HL-60 (cell line): ENCODE measurements at regions not wholly inside any gene's neighbourhood (a gene's known extent, or its start where the extent isn't known, plus 50 kb on each side); places are given as distances from the start of the nearest gene placed in this dataset.

Experiments used
- DNase-seq, 2 experiments: peaks; one replicate each; pipeline ENCODE4 v3.0.0-alpha.2; 2010 to 2020; ENCODE audit warnings: low read depth in 1 of 2, low spot score in 1 of 2
- H3K27ac ChIP-seq: fragments of 250-450 bp; sonication (Bioruptor Pico); replicated peaks from 2 replicates; pipeline ENCODE4 v1.5.1; 2020; ENCODE audit warnings: mild to moderate bottlenecking, moderate library complexity
- H3K27me3 ChIP-seq: fragments of 250-450 bp; sonication (Bioruptor Pico); 2 replicates; pipeline ENCODE4 v1.5.1; 2021; ENCODE audit warnings: mild to moderate bottlenecking, moderate library complexity; ENCODE audit not compliant: insufficient read depth, poor library complexity, severe bottlenecking
- H3K4me3 ChIP-seq: replicated peaks from 2 replicates; pipeline ENCODE4 v1.5.1; 2011; ENCODE audit warnings: mild to moderate bottlenecking, control low read depth, low read length; ENCODE audit not compliant: insufficient read depth
- CTCF ChIP-seq: IDR thresholded peaks from one replicate; pipeline ENCODE4 v1.5.1; 2011; ENCODE audit warnings: low read length, control low read depth, inconsistent platforms; ENCODE audit not compliant: insufficient read depth
- GABPA ChIP-seq: IDR thresholded peaks from 2 replicates; pipeline ENCODE4 v1.6.1; 2012; ENCODE audit warnings: low read depth
- POLR2AphosphoS5 ChIP-seq: IDR thresholded peaks from 2 replicates; pipeline ENCODE4 v1.6.1; 2012; ENCODE audit warnings: low read depth
- SPI1 ChIP-seq: IDR thresholded peaks from 2 replicates; pipeline ENCODE4 v1.6.1; 2012; ENCODE audit warnings: low read depth, mild to moderate bottlenecking, borderline replicate concordance
- TF ChIP-seq, protein P1 (sequence below): IDR thresholded peaks from 2 replicates; pipeline ENCODE4 v1.6.1; 2012; ENCODE audit warnings: low read depth; ENCODE audit not compliant: insufficient replicate concordance

- Histone ChIP-seq H3K4me3 (no peak overlapping the region), H3K27me3 (no peaks in the 10 kb centered on the region), H3K27ac (no peak overlapping the region)
- TF ChIP-seq CTCF: no peak
- TF ChIP-seq, protein P1, sequence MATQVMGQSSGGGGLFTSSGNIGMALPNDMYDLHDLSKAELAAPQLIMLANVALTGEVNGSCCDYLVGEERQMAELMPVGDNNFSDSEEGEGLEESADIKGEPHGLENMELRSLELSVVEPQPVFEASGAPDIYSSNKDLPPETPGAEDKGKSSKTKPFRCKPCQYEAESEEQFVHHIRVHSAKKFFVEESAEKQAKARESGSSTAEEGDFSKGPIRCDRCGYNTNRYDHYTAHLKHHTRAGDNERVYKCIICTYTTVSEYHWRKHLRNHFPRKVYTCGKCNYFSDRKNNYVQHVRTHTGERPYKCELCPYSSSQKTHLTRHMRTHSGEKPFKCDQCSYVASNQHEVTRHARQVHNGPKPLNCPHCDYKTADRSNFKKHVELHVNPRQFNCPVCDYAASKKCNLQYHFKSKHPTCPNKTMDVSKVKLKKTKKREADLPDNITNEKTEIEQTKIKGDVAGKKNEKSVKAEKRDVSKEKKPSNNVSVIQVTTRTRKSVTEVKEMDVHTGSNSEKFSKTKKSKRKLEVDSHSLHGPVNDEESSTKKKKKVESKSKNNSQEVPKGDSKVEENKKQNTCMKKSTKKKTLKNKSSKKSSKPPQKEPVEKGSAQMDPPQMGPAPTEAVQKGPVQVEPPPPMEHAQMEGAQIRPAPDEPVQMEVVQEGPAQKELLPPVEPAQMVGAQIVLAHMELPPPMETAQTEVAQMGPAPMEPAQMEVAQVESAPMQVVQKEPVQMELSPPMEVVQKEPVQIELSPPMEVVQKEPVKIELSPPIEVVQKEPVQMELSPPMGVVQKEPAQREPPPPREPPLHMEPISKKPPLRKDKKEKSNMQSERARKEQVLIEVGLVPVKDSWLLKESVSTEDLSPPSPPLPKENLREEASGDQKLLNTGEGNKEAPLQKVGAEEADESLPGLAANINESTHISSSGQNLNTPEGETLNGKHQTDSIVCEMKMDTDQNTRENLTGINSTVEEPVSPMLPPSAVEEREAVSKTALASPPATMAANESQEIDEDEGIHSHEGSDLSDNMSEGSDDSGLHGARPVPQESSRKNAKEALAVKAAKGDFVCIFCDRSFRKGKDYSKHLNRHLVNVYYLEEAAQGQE: no peak
- TF ChIP-seq GABPA: no peak
- TF ChIP-seq POLR2AphosphoS5: no peak
- no peak for TF ChIP-seq SPI1
- no peak for DNase-seq
These were observed 222.9 kb downstream of the GALR1 start for GRCh38 chr18:77472509-77472908.

DNA sequence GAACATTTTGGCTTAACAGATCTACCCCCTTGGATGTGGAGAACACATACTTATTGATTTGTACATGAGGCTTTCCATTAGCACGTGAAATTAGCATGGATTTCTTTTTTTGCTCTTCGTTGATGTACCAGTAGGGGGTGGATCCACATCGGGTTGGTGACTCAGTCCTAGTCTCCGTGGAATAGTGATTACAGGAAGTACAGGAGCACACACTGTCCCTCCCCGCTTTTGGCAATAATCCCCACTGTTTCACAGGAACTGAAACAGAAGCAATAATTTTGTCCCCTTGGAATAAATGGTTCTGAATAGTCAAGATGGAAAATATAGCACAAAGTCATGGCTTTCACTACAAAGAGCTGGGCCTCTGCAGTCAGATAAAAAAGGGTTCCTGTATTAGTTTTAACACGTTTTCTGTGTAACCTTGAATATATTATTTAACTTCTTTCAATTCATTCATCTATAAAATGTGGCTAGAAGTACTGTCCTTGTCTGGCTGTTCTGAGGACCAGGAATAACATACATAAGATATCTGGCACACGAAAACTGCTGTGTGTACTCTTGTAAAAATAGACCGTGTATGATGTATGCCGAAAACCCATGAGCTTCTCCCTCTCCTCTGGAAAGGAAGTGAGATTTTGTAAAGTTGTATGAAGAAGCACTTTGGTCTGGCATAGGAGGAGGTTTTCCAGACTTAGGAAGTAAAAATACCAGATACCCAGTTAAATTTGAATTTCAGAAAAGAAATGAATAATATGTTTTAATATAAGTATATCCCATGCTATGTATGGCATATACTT lies 229.2 kb downstream of the GALR1 start:
- TF ChIP-seq SPI1 (no peak), POLR2AphosphoS5 (no peak), GABPA (no peak), CTCF (peak; percentile 40)
- TF ChIP-seq, protein P1: no peak
- Histone ChIP-seq H3K27me3 (no peaks in the 10 kb centered on the region), H3K4me3 (no peak overlapping the region), H3K27ac (no peak overlapping the region)
- DNase-seq: peak; percentile 25 to 73

- no peak overlapping the region for H3K27ac ChIP-seq
- DNase-seq: no peak
- TF ChIP-seq GABPA (no peak), CTCF (no peak), POLR2AphosphoS5 (no peak), SPI1 (no peak)
- TF ChIP-seq, protein P1: no peak
- H3K27me3 ChIP-seq: no peaks in the 10 kb centered on the region
- no peak overlapping the region for H3K4me3 ChIP-seq
These were observed 231.9 kb downstream of the GALR1 start for GRCh38 chr18:77481541-77481940.
